Calu3 (cell line): ENCODE measurements at regions not wholly inside any gene's neighbourhood (a gene's known extent, or its start where the extent isn't known, plus 50 kb on each side); places are given as distances from the start of the nearest gene placed in this dataset.

ENCODE experiments used
- BruUV-seq: library from RNA; stranded (reverse); fragments of 400-500 nt; replicated peaks from 2 replicates; lab custom pipeline; 2021; lab: Mats Ljungman, UMichigan
- CTCF ChIA-PET: fragments of 300-600 bp; sonication (Branson Sonifier 250); formaldehyde crosslinking; loops from one replicate; lab custom pipeline; 2022; ENCODE audit warnings: antibody characterized with exemption; lab: Charles Lee
- DNase-seq: peaks from one replicate; pipeline ENCODE4 v3.0.0; 2022
- H3K27ac Mint-ChIP-seq: one replicate; pipeline ENCODE4 v1.8.0; 2022; ENCODE audit warnings: mixed read lengths; ENCODE audit not compliant: unreplicated experiment
- H3K27me3 Mint-ChIP-seq: one replicate; pipeline ENCODE4 v1.8.0; 2022; ENCODE audit warnings: mixed read lengths; ENCODE audit not compliant: unreplicated experiment
- H3K36me3 Mint-ChIP-seq: one replicate; pipeline ENCODE4 v1.8.0; 2022; ENCODE audit warnings: mild to moderate bottlenecking, moderate library complexity, mixed read lengths; ENCODE audit not compliant: insufficient read depth, unreplicated experiment
- H3K4me1 Mint-ChIP-seq: one replicate; pipeline ENCODE4 v1.8.0; 2022; ENCODE audit warnings: mild to moderate bottlenecking, low read depth, mixed read lengths; ENCODE audit not compliant: unreplicated experiment
- H3K4me3 Mint-ChIP-seq: one replicate; pipeline ENCODE4 v1.8.0; 2022; ENCODE audit warnings: mild to moderate bottlenecking, low read depth, moderate library complexity, mixed read lengths; ENCODE audit not compliant: unreplicated experiment
- H3K9me3 Mint-ChIP-seq: one replicate; pipeline ENCODE4 v1.8.0; 2022; ENCODE audit warnings: low read depth, mixed read lengths; ENCODE audit not compliant: unreplicated experiment
- intact Hi-C: fragments of 100-400 bp; cut with micrococcal nuclease; formaldehyde crosslinking; loops from one replicate; pipeline ENCODE4 v1.10.0; 2022; ENCODE audit not compliant: unreplicated experiment
- TF ChIP-seq, protein P1 (sequence below): fragments of 200-600 bp; IDR thresholded peaks from one replicate; pipeline ENCODE4 v1.8.0; 2022; ENCODE audit warnings: antibody characterized with exemption; ENCODE audit not compliant: unreplicated experiment

DNA sequence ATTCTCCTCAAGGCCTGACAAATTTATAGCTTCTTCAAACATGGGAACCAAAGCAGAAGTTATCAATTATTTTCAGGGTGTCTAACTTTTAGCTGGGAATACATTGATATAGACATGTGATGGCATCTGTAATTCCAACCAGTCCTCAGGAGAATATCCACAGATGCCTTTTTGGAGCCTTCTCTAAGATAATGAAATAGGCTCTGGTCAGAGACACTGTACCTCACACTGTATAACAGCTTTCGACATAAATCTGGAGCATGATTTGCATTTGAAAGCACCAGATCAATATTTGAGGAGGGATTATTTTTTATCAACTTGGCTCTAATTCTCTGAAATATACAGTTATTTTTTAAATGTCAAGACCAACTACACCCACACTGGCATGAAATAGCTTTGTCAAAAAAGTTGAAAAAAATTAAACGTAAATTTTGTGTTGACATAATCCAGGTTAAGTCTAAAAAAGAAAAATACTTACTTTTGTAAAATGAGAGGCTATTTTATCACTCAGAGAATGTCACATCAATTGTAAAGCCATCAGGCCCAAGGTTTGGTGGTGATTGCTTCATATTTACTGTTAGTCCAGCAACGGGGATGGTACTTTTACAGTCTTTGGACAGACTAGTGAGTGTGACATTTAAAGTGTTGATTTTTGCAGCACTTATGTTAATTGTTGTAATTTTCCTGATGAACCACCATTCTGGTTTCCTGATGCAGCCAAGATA, 177.0 kb upstream of the SP8 start:
- no peak for DNase-seq
- H3K36me3 Mint-ChIP-seq = no peaks in the 10 kb centered on the region
- CTCF ChIA-PET = no interaction called here

GRCh38 chr7:20964281-20964918, 177.7 kb upstream of the SP8 start:
- CTCF ChIA-PET = no interaction called here
- TF ChIP-seq, protein P1, sequence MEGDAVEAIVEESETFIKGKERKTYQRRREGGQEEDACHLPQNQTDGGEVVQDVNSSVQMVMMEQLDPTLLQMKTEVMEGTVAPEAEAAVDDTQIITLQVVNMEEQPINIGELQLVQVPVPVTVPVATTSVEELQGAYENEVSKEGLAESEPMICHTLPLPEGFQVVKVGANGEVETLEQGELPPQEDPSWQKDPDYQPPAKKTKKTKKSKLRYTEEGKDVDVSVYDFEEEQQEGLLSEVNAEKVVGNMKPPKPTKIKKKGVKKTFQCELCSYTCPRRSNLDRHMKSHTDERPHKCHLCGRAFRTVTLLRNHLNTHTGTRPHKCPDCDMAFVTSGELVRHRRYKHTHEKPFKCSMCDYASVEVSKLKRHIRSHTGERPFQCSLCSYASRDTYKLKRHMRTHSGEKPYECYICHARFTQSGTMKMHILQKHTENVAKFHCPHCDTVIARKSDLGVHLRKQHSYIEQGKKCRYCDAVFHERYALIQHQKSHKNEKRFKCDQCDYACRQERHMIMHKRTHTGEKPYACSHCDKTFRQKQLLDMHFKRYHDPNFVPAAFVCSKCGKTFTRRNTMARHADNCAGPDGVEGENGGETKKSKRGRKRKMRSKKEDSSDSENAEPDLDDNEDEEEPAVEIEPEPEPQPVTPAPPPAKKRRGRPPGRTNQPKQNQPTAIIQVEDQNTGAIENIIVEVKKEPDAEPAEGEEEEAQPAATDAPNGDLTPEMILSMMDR = no peak
- no TSS peak for BruUV-seq
- Mint-ChIP-seq H3K9me3 (no peaks in the 10 kb centered on the region), H3K27ac (no peak overlapping the region), H3K27me3 (peaks cover 33% of the 10 kb centered on the region), H3K4me3 (no peak overlapping the region), H3K36me3 (no peaks in the 10 kb centered on the region), H3K4me1 (peaks cover 9% of the 10 kb centered on the region)
- no peak for DNase-seq
- intact Hi-C loops = no loop called here

More for the DNA sequence above, 177.0 kb upstream of the SP8 start:
- TF ChIP-seq, protein P1 = no peak
- intact Hi-C loops = no loop called here
- no TSS peak for BruUV-seq
- Mint-ChIP-seq H3K4me3 (no peak overlapping the region), H3K27me3 (peaks cover 26% of the 10 kb centered on the region), H3K27ac (no peak overlapping the region), H3K4me1 (peaks cover 16% of the 10 kb centered on the region), H3K9me3 (no peaks in the 10 kb centered on the region)

- CTCF ChIA-PET = no interaction called here
- Mint-ChIP-seq H3K4me1 (no peaks in the 10 kb centered on the region), H3K4me3 (no peak overlapping the region), H3K36me3 (no peaks in the 10 kb centered on the region), H3K9me3 (no peaks in the 10 kb centered on the region), H3K27ac (no peak overlapping the region), H3K27me3 (peaks cover 69% of the 10 kb centered on the region)
- TF ChIP-seq, protein P1 = no peak
- DNase-seq = no peak
- BruUV-seq = no TSS peak
- intact Hi-C loops = no loop called here
These were observed 184.5 kb upstream of the SP8 start for GRCh38 chr7:20971219-20971618.

DNA sequence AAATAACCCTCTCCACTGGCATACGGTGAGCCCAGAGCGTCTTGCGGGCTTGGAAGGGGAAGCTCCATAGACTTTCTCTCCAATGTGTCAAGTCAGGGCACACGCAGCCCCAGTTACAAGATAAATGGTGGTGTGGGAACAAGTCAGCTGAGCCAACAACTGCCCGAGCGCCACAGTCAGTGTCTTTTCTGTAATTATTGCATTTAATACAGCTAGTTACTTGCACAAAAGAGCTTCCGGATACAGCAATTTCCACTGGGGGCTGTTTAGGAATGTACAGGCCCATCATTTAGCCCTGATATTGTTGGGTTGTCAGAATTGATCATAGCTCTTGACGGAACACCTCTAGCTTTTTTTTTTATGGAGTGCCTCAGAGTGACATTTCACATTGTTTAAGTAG, 193.5 kb upstream of the SP8 start:
- no peaks in the 10 kb centered on the region for H3K36me3 Mint-ChIP-seq
- H3K4me1 Mint-ChIP-seq = no peaks in the 10 kb centered on the region
- TF ChIP-seq, protein P1 = no peak
- BruUV-seq = no TSS peak
- intact Hi-C loops = no loop called here
- no peak overlapping the region for H3K4me3 Mint-ChIP-seq
- CTCF ChIA-PET = interaction anchor here (0.6 to 1.2 kb wide), 2 partner anchors 274 to 358 kb away, joined by 3 to 4 read pairs; no protein-coding TSS in a partner anchor
- H3K27ac Mint-ChIP-seq = no peak overlapping the region
- H3K9me3 Mint-ChIP-seq = no peaks in the 10 kb centered on the region
- peaks cover 47% of the 10 kb centered on the region for H3K27me3 Mint-ChIP-seq
- DNase-seq = no peak
